NCI-H1105 treated with DMSO at 0.1 percent for 48 hours (cell line): ENCODE measurements at regions not wholly inside any gene's neighbourhood (a gene's known extent, or its start where the extent isn't known, plus 50 kb on each side); places are given as distances from the start of the nearest gene placed in this dataset.
"Not testable (repeated sequence)": the region's sequence is repeated elsewhere in the genome, so short reads cannot be mapped to it uniquely, and the experiment has no call there.

Source experiments
- DNase-seq: peaks from one replicate; lab custom pipeline; 2025; lab: John Stamatoyannopoulos, UW

- DNase-seq: no peak
These were observed 805.7 kb downstream of the DIAPH3 start for GRCh38 chr13:59358014-59358413.

DNA sequence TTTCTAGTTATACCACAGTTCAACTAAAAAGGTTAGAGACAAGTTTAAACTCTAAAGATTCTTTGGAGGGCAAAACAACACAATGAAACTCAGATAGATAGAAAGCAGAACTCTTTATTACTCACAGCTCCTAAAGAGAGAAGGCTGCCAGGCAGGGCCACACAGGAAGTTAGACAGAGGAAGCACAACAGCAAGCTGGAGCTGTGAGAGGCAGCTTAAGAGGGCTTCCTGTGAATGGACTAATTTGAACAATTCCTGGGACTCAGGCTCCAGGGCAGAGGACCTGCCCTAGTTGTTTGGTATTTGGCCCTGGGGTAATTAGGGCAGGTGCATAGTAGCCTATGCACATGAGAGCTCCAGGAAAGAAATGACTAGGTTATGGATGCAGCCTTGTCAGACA lies 803.6 kb downstream of the DIAPH3 start:
- no peak for DNase-seq

GRCh38 chr13:59360916-59361315 lies 802.8 kb downstream of the DIAPH3 start:
- DNase-seq: no peak

- DNase-seq: peak; percentile 48
These were observed 800.4 kb downstream of the DIAPH3 start for GRCh38 chr13:59363313-59363712.

DNA sequence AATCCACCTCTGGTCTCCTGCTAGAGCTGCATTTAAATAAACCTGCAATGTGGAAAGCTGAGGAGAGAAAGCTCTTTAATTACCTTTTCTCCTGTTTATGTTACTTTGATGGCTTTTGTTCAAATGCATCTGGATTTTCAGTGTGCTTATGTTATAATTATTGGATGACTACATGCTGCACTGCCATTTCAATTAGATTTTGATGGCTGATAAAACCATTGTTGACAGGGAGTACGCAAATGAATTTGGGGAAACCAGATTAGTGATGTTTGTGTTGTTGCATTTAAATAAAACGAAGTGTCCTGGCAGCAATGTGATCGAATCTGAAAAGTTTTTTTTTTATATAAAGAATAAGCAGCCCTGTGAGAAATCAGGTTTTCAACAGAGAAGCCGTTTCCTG lies 799.8 kb downstream of the DIAPH3 start:
- DNase-seq: peak; percentile 79

DNA sequence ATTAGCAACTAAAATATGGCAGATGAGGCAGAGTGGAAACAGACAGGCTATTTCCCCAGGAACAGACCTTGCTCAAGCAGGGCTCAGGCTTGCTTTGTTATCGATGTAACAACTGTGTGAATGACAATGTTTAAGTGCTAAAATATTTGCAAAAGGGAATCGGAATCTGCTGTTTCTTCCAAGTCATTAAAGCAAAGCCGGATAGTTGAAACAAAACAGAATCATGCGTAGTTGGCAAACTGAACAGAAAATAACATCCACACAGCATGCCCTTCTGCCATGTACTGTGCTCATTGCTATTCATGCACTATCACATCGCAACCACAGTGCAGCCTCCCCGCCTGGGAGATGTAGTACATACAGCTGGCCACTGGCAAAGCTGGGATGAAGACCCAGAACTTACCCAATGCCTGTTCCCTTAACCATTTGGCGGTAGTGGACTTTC lies 799.1 kb downstream of the DIAPH3 start:
- peak; percentile 48 for DNase-seq

DNA sequence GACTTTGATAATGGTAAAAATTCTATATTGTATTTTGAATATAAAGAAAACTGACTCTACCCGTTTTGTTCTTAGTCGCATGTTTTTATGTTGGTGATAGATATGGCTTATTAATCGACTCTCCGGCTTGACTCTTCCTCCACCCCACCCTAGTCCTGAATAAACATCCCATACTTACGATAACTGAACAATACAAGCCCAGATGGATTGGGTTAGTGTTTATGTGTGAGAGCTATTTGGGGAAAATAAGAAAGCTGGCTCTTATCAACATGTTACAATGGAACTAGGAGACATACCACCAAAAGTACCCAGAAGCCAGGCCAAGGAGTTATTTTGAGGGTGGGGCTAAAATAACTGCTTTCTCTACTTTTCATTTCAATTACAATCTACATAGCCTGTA lies 796.3 kb downstream of the DIAPH3 start:
- DNase-seq: no peak

DNA sequence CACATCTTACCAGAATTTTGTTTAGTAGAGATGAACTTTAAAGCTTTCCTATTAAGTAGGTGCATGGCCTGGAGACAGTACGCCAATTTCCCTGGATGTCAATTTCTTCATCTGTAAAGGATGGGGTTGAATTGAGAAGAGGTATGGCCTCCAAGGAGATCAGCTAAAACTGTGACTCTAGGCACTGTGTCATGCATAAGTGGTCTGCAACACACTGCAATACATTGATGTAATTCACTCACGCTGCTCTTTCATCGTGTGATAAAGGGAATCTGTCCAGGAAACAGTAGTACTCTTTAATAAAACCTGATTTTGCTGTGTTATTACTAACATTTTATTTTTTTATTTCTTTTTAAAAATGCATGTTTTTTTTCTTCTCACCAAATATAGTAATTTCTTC lies 795.8 kb downstream of the DIAPH3 start:
- DNase-seq: no peak

DNA sequence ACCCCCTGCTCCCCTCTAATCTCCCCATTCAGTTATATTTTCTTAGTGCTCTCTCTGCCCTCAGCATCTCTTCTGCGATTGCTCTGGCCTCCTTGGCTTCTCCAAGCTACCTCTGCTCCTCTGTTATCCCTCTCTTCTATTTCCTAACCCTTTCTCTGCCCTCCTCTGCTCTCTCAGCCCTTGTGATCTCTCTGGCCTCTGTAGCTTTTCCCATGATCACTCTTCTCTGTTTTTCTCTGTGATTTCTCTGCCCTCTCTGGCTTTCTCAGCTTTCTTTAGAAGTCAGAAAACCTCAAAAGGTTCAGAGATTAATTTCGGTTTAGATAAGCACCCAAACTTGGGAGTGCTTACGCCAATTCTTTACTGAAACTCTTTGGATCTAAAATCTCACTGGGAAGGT lies 795.0 kb downstream of the DIAPH3 start:
- DNase-seq: no peak

DNA sequence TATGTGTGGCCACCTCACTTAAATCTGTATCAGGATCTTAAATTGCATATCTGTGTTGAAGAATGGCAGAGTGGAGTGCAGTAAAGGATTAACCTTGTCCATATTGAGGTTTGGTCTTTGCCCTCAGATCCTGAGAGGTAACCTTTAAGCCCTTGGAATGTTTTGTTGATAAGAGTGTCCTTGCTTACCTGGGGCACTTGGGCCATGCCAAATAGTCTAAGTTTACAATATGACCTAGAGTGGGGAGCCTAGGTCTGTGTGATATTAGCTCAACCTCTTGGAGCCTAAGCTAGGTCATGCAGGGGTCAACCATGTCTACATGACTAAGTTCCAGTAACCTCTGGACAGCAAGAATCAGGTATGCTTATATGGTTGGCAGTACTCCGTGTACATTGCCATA lies 792.5 kb downstream of the DIAPH3 start:
- no peak for DNase-seq

- DNase-seq: no peak
These were observed 790.4 kb downstream of the DIAPH3 start for GRCh38 chr13:59373341-59373740.

- DNase-seq: no peak
These were observed 789.0 kb downstream of the DIAPH3 start for GRCh38 chr13:59374691-59375090.

GRCh38 chr13:59384154-59384553 lies 779.6 kb downstream of the DIAPH3 start:
- DNase-seq: no peak

DNA sequence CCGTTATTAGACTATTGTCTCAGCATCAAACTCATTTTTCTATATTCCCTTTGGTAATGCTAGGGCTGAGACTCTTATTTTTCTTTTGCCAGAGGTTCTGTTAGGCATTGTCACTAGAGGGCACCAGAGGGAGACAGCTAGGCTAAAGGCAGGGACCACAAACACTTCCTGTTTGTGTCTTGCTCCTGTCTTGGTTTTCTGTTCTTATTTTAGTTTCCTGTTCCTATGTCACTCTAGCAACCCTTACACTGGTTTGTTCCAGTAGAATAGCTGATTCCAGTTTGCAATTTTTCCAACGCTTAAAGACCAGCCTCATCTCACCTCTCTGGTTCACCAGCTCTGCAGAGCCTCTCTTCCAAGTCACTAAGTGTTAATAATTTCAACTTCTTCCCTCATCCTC lies 772.0 kb downstream of the DIAPH3 start:
- DNase-seq: peak; percentile 62

- DNase-seq: no peak
These were observed 771.4 kb downstream of the DIAPH3 start for GRCh38 chr13:59392328-59392727.

DNA sequence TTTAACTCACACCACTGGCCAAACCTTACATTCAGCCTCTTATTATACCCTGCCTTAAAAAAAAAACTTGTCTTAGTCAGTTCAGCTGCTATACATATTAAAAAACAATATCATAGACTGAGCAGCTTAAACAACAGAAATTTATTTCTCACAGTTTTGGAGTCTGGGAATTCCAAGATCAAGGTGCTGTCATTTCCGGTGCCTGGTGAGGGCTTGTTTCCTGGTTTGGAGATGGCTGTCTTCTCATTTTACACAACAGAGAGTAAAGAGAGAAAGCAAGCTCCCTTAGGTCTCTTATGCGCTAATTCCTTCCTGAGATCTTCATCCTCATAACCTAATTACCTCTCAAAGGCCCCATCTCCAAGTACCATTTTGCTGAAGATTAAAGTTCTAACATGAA lies 769.2 kb downstream of the DIAPH3 start:
- DNase-seq: no peak

DNA sequence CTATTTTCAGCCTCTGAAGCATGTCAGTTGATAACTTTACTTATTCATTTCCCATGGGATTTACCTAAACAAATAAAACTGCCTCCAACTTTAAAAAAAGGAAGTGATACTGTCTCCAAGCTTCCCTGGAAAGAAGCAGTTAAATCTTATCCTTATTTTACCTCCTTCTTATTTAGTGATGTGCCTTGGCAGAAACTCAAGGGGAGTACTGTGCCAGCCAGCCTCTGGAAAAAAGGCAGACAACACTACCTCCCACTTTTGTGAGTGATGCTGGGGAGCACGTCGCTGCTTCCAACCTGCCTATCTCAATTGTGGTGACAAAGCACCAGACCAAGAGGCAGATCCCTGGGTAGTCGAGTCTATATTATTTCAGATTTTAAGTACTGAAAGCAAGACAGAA lies 765.6 kb downstream of the DIAPH3 start:
- DNase-seq: no peak

DNA sequence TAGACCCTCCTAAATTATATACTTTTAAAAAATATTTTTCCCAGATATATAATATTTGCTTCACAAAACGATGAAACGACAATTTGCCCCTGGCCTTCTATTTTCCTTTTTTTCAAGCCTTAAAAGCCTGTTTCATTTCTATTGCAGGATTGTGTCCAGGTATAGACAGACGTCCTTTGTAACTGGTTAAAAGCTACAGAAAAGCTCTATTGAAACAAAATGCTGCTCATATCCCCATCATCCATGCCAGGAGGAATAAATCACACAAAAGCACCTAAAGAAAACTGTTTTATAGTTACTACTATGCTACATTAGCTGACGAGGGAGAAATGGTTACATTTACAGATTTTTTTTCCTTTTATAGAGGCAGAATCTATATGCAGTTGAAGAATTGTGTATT lies 765.1 kb downstream of the DIAPH3 start:
- DNase-seq: no peak

GRCh38 chr13:59399513-59399912 lies 764.2 kb downstream of the DIAPH3 start:
- DNase-seq: no peak

GRCh38 chr13:59404331-59404730 lies 759.4 kb downstream of the DIAPH3 start:
- DNase-seq: no peak

- DNase-seq: not testable (repeated sequence)
These were observed 756.5 kb downstream of the DIAPH3 start for GRCh38 chr13:59407251-59407650.

DNA sequence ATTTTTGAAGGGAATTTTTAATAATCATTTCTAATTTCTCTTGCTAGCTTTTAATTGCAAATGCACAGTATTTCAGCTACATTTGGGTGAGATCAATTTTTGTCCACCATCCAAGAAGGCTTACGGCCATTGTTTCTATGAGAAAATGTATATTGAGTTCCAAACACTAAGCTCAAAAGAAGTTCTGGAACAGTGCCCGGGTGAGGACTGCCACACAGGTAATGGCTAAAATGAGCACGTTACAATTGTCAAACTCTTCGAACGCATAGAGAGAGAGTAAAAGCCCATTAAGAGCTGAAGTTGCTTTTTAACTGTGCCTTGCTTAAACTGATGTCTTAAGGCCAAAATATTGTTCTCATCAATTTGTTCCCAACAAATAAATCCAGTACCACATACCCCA lies 755.0 kb downstream of the DIAPH3 start:
- DNase-seq: peak; percentile 95

- DNase-seq: peak; percentile 91
These were observed 754.5 kb downstream of the DIAPH3 start for GRCh38 chr13:59409211-59409610.

DNA sequence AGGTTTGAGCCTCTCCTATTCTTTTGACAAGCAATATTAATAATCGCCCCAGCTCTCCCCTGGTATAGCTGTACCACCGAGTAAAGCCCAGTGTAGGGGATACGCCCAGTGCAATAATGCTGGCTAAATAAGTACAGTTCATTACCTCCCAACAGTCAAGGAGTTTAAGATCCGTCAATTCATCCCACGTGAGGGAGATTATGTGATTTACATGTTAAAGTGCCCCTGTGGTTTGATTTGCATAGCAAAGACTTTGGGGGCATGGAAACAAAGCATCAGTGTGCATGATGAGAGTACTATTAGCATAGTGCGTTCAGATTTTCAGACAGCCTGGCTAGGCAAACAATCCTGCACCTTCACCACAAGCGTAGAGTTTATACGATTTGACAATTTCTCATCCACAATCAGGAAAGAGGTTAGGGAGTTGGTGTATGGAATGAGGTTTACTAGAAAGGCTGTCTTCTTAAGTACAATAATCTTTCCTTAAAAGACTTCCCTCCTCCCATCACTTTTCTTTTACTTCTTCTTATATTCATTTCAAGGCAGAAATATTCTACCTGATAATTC lies 754.0 kb downstream of the DIAPH3 start:
- DNase-seq: peak; percentile 58

DNA sequence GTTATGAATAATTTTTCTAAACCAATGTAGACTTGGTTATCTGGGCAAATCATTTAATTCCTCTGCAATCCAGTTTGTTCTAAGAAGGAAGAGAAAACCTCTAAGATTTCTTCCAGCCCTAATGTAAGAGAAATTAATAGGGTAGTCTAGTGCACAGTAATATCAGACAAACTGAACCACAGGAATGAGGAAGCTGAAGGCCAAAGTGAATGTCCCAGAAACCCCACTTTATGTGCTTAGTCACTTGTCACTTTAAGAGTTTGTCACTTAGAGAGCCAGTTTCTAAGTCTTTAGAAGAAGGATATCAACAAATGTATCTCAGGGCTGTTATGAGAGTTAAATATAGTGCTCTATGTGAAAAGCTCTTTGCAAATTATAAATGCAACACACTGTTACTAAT lies 750.6 kb downstream of the DIAPH3 start:
- DNase-seq: no peak
